ENCODE measurements at regions not wholly inside any gene's neighbourhood (a gene's known extent, or its start where the extent isn't known, plus 50 kb on each side); places are given as distances from the start of the nearest gene placed in this dataset.

DNA sequence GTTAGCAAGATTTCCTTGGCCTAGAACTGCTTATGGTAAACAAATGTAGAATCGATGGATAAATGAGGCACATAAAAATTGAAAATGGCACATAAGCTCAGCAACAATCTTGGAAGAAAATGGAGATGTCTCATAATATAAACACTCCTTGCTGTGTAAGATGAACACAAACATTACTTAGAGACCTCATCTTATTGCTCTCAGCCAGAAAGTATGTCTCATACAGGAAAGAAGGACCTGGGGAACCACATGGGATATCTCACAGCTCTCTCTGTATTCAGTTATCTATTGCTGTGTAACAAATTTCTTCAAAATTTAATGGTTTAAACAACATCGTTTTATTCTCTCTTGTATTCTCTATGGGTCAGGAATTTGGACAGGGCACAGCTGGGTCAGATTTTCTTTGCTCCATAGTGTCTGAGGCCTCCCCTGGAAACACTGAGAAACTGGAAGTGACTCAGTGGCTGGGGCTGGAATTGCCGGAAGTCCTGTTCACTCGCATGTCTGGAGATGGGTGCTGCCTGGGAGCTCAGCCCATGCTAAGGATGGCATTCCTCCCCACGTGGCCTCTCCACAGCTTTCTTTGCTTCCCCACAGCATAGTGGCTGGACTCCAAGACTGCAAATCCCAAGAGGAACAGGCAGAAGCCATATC lies 105.1 kb downstream of the NUFIP1 start:
- Histone ChIP-seq H3K27ac (ENCODE audit: low read depth, low read length) (no peak overlapping the region), H3K9me3 (ENCODE audit: control insufficient read depth in 1 of 2, insufficient read depth in 1 of 2, low read depth in 1 of 2, low read length in 2 of 2) (no peaks in the 10 kb centered on the region), H3K9ac (ENCODE audit: low read length) (no peak overlapping the region), H4K20me1 (ENCODE audit: insufficient read depth) (no peaks in the 10 kb centered on the region), H3K4me1 (ENCODE audit: control insufficient read depth in 1 of 2, insufficient read depth in 2 of 2, low read length in 2 of 2) (no peaks in the 10 kb centered on the region), H3K9me2 (ENCODE audit: insufficient read depth) (no peaks in the 10 kb centered on the region), H3K4me2 (ENCODE audit: low read length) (no peak overlapping the region), H2AFZ (ENCODE audit: low read depth, low read length, poor library complexity, severe bottlenecking) (no peak overlapping the region), H3K27me3 (ENCODE audit: insufficient read depth, low read length) (no peaks in the 10 kb centered on the region), H3K36me3 (ENCODE audit: control insufficient read depth in 1 of 2, insufficient read depth in 2 of 2, low read length in 2 of 2) (no peaks in the 10 kb centered on the region), H3K79me2 (ENCODE audit: insufficient read depth, low read length) (no peaks in the 10 kb centered on the region), H3K4me3 (replicated peaks in 1 of 2; ENCODE audit: low read depth in 1 of 2, low read length in 2 of 2) (no peak overlapping the region)
- DNase-seq (ENCODE audit: low read depth, low spot score), result no peak
- ATAC-seq, result no peak
- RAD21 ChIA-PET (ENCODE audit: low non-redundant PET in 1 of 2, low total read pairs in 2 of 2, uncharacterized antibody in 2 of 2, unreplicated experiment in 2 of 2), result no interaction called here
- POLR2A ChIA-PET, result no interaction called here
- intact Hi-C loops (cut with micrococcal nuclease), result no loop called here
- no peak for TF ChIP-seq EGR1 (IDR thresholded peaks at IDR 0.05; ENCODE audit: low read depth)
- no peak for TF ChIP-seq EZH2phosphoT487 (IDR thresholded peaks at IDR 0.05; ENCODE audit: borderline replicate concordance)
- TF ChIP-seq SIN3A (IDR thresholded peaks at IDR 0.05; ENCODE audit: low read depth), result no peak
- TF ChIP-seq ZNF274 (IDR thresholded peaks at IDR 0.05; ENCODE audit: low read depth, low read length), result no peak
- no peak for TF ChIP-seq RAD21 (IDR thresholded peaks at IDR 0.05; ENCODE audit: low read depth)
- no peak for TF ChIP-seq TCF7L2 (IDR thresholded peaks at IDR 0.05; ENCODE audit: borderline replicate concordance, extremely low read depth, insufficient read depth, insufficient read length)
- no peak for TF ChIP-seq CEBPB (IDR thresholded peaks at IDR 0.05; ENCODE audit: low read depth)
- TF ChIP-seq SP1 (IDR thresholded peaks at IDR 0.05; ENCODE audit: low read depth), result no peak
- TF ChIP-seq, protein P1, sequence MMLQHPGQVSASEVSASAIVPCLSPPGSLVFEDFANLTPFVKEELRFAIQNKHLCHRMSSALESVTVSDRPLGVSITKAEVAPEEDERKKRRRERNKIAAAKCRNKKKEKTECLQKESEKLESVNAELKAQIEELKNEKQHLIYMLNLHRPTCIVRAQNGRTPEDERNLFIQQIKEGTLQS (IDR thresholded peaks at IDR 0.05), result no peak
- TF ChIP-seq POLR2AphosphoS5 (IDR thresholded peaks at IDR 0.05; ENCODE audit: low read depth, low read length), result no peak
- TF ChIP-seq, protein P2, sequence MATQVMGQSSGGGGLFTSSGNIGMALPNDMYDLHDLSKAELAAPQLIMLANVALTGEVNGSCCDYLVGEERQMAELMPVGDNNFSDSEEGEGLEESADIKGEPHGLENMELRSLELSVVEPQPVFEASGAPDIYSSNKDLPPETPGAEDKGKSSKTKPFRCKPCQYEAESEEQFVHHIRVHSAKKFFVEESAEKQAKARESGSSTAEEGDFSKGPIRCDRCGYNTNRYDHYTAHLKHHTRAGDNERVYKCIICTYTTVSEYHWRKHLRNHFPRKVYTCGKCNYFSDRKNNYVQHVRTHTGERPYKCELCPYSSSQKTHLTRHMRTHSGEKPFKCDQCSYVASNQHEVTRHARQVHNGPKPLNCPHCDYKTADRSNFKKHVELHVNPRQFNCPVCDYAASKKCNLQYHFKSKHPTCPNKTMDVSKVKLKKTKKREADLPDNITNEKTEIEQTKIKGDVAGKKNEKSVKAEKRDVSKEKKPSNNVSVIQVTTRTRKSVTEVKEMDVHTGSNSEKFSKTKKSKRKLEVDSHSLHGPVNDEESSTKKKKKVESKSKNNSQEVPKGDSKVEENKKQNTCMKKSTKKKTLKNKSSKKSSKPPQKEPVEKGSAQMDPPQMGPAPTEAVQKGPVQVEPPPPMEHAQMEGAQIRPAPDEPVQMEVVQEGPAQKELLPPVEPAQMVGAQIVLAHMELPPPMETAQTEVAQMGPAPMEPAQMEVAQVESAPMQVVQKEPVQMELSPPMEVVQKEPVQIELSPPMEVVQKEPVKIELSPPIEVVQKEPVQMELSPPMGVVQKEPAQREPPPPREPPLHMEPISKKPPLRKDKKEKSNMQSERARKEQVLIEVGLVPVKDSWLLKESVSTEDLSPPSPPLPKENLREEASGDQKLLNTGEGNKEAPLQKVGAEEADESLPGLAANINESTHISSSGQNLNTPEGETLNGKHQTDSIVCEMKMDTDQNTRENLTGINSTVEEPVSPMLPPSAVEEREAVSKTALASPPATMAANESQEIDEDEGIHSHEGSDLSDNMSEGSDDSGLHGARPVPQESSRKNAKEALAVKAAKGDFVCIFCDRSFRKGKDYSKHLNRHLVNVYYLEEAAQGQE (IDR thresholded peaks at IDR 0.05; ENCODE audit: low read depth), result no peak
- TF ChIP-seq POLR2A (IDR thresholded peaks at IDR 0.05; ENCODE audit: borderline replicate concordance, extremely low read depth, insufficient read depth, insufficient read length), result no peak
- TF ChIP-seq YY1 (IDR thresholded peaks at IDR 0.05; ENCODE audit: extremely low read depth, insufficient replicate concordance, low read depth, low read length), result no peak
- TF ChIP-seq FOSL1 (IDR thresholded peaks at IDR 0.05; ENCODE audit: low read depth), result no peak
- TF ChIP-seq CBX3 (IDR thresholded peaks at IDR 0.05; ENCODE audit: low read depth), result no peak
- TF ChIP-seq ZFX (IDR thresholded peaks at IDR 0.05), result no peak
- TF ChIP-seq ELF1 (IDR thresholded peaks at IDR 0.05; ENCODE audit: borderline replicate concordance, low read depth), result no peak
- TF ChIP-seq EZH2 (IDR thresholded peaks at IDR 0.05), result no peak
- BruUV-seq (replicated peaks), result no TSS peak
- CTCF ChIA-PET, result no interaction called here

All from HCT116 (cell line).